Panc1 (cell line): ENCODE measurements at regions not wholly inside any gene's neighbourhood (a gene's known extent, or its start where the extent isn't known, plus 50 kb on each side); places are given as distances from the start of the nearest gene placed in this dataset.

ENCODE experiments used
- ATAC-seq: fragments of 200-7000 bp; cut with Tn5 transposase; 2 replicates; pipeline ENCODE4 v1.9.1; 2020; ENCODE audit warnings: mild to moderate bottlenecking, moderate library complexity
- BruUV-seq: library from RNA; stranded (reverse); fragments of 400-500 nt; replicated peaks from 2 replicates; lab custom pipeline; 2021; lab: Mats Ljungman, UMichigan
- CTCF ChIA-PET: fragments of 300-600 bp; sonication (Branson Sonifier 250); formaldehyde crosslinking; loops from one replicate; lab custom pipeline; 2022; ENCODE audit warnings: antibody characterized with exemption; lab: Charles Lee
- POLR2A ChIA-PET: fragments of 300-600 bp; sonication (Branson Sonifier 250); formaldehyde crosslinking; loops from one replicate; lab custom pipeline; 2022; ENCODE audit warnings: antibody characterized with exemption; lab: Charles Lee
- DNase-seq: peaks from one replicate; pipeline ENCODE4 v3.0.0-alpha.2; 2010; ENCODE audit warnings: low read depth, low spot score
- H3K27ac ChIP-seq: 2 replicates; pipeline ENCODE4 v1.5.1; 2011; ENCODE audit warnings: mild to moderate bottlenecking, low read length, inconsistent platforms
- H3K27me3 ChIP-seq: fragments of 200-500 bp; sonication (Bioruptor generic); 2 replicates; pipeline ENCODE4 v1.6.0; 2014; ENCODE audit warnings: low read length, inconsistent platforms; ENCODE audit not compliant: control insufficient read depth, insufficient read depth
- H3K36me3 ChIP-seq: fragments of 200-500 bp; sonication (Bioruptor generic); 2 replicates; pipeline ENCODE4 v1.5.1; 2014; ENCODE audit warnings: inconsistent platforms, mild to moderate bottlenecking, low read length, moderate library complexity; ENCODE audit not compliant: control insufficient read depth, insufficient read depth
- H3K4me1 ChIP-seq: 2 replicates; pipeline ENCODE4 v1.5.1; 2011; ENCODE audit warnings: inconsistent platforms, mild to moderate bottlenecking, low read length, moderate library complexity; ENCODE audit not compliant: control insufficient read depth, insufficient read depth
- H3K4me3 ChIP-seq, 2 experiments: 2 replicates each; pipeline ENCODE4 v1.5.1; 2011 to 2012; ENCODE audit warnings: low read depth in 2 of 2, low read length in 2 of 2, mild to moderate bottlenecking in 2 of 2, inconsistent platforms in 1 of 2, moderate library complexity in 1 of 2
- H3K9me3 ChIP-seq: fragments of 200-500 bp; sonication (Bioruptor generic); 2 replicates; pipeline ENCODE4 v1.5.1; 2014; ENCODE audit warnings: low read depth, mild to moderate bottlenecking, inconsistent platforms, low read length, moderate library complexity; ENCODE audit not compliant: control insufficient read depth, insufficient read depth
- CTCF ChIP-seq: fragments of 450-650 bp; IDR thresholded peaks from 2 replicates; pipeline ENCODE4 v1.5.1; 2017; ENCODE audit warnings: mild to moderate bottlenecking
- POLR2AphosphoS5 ChIP-seq: IDR thresholded peaks from 2 replicates; pipeline ENCODE4 v1.6.1; 2012; ENCODE audit warnings: mild to moderate bottlenecking, low read depth, low read length, moderate library complexity
- REST ChIP-seq, 2 experiments: IDR thresholded peaks; 2 replicates each; pipeline ENCODE4 v1.6.1; 2011 to 2012; ENCODE audit warnings: low read depth in 2 of 2, control low read depth in 1 of 2, low read length in 1 of 2, mild to moderate bottlenecking in 1 of 2, moderate library complexity in 1 of 2; ENCODE audit not compliant: insufficient read depth in 1 of 2
- SIN3A ChIP-seq: IDR thresholded peaks from 2 replicates; pipeline ENCODE4 v1.6.1; 2012; ENCODE audit warnings: low read depth, mild to moderate bottlenecking, low read length, moderate library complexity, borderline replicate concordance; ENCODE audit not compliant: insufficient read depth
- TCF7L2 ChIP-seq: IDR thresholded peaks from 2 replicates; pipeline ENCODE4 v1.6.1; 2011; ENCODE audit warnings: mild to moderate bottlenecking, low read depth, low read length, inconsistent platforms
- in situ Hi-C: cut with HindIII; loops from 2 replicates; pipeline ENCODE4 v1.10.0; 2016; ENCODE audit warnings: low sequenced_read_pairs, low pct_unique_long_range_greater_than_20kb
- intact Hi-C: fragments of 100-400 bp; cut with micrococcal nuclease; formaldehyde crosslinking; loops from one replicate; pipeline ENCODE4 v1.10.0; 2022; ENCODE audit not compliant: unreplicated experiment

- in situ Hi-C loops (no loop called here), intact Hi-C loops (no loop called here)
- no TSS peak for BruUV-seq
- POLR2A ChIA-PET: no interaction called here
- Histone ChIP-seq H3K27me3 (no peaks in the 10 kb centered on the region), H3K4me1 (no peaks in the 10 kb centered on the region), H3K36me3 (no peaks in the 10 kb centered on the region), H3K4me3 (no peak overlapping the region), H3K27ac (no peak overlapping the region), H3K9me3 (no peaks in the 10 kb centered on the region)
- ATAC-seq: no peak
- CTCF ChIA-PET: no interaction called here
- DNase-seq: no peak
- TF ChIP-seq POLR2AphosphoS5: no peak
- no peak for TF ChIP-seq REST (IDR thresholded peaks at IDR 0.05; ENCODE audit: insufficient read depth in 1 of 2, low read depth in 2 of 2, low read length in 1 of 2)
- TF ChIP-seq TCF7L2: no peak
- TF ChIP-seq SIN3A: no peak
- TF ChIP-seq CTCF: no peak
Measured at GRCh38 chr3:106795553-106795952, 581.7 kb upstream of the CCDC54 start.

- CTCF ChIA-PET: no interaction called here
- in situ Hi-C loops (no loop called here), intact Hi-C loops (no loop called here)
- Histone ChIP-seq H3K4me3 (no peak overlapping the region), H3K27me3 (no peaks in the 10 kb centered on the region), H3K9me3 (no peaks in the 10 kb centered on the region), H3K27ac (no peak overlapping the region), H3K4me1 (no peaks in the 10 kb centered on the region), H3K36me3 (no peaks in the 10 kb centered on the region)
- POLR2A ChIA-PET: no interaction called here
- BruUV-seq: no TSS peak
- ATAC-seq (no peak), DNase-seq (no peak)
- TF ChIP-seq POLR2AphosphoS5: no peak
- no peak for TF ChIP-seq CTCF
- TF ChIP-seq SIN3A: no peak
- TF ChIP-seq REST (IDR thresholded peaks at IDR 0.05; ENCODE audit: insufficient read depth in 1 of 2, low read depth in 2 of 2, low read length in 1 of 2): no peak
- no peak for TF ChIP-seq TCF7L2
Measured at GRCh38 chr3:106797461-106797860, 579.8 kb upstream of the CCDC54 start.
